Breast epithelium (tissue), 4 donors: ENCODE measurements at regions not wholly inside any gene's neighbourhood (a gene's known extent, or its start where the extent isn't known, plus 50 kb on each side); places are given as distances from the start of the nearest gene placed in this dataset.
"Not testable (repeated sequence)": the region's sequence is repeated elsewhere in the genome, so short reads cannot be mapped to it uniquely, and the experiment has no call there.

Experiments used
- DNase-seq, 2 donors: peaks; one replicate each; pipeline ENCODE4 v3.0.0-alpha.2; 2019; ENCODE audit warnings: low spot score in 2 of 2
- H3K27ac ChIP-seq, 2 donors: fragments of 200-600 bp; sonication (generic) in 1 of 2; one replicate each; pipeline ENCODE4 v1.5.1; 2016 to 2019; ENCODE audit warnings: mild to moderate bottlenecking in 1 of 2
- H3K27me3 ChIP-seq, 2 donors: fragments of 200-600 bp; sonication (generic) in 1 of 2; one replicate each; pipeline versions ENCODE4 v1.5.1 to v1.6.0; 2017 to 2019; ENCODE audit warnings: control low read depth in 1 of 2, mild to moderate bottlenecking in 1 of 2
- H3K36me3 ChIP-seq: fragments of 200-600 bp; one replicate; pipeline ENCODE4 v1.5.1; 2019
- H3K4me1 ChIP-seq, 2 donors: fragments of 200-600 bp; sonication (generic); one replicate each; pipeline ENCODE4 v1.5.1; 2016 to 2019; ENCODE audit warnings: control low read depth in 1 of 2
- H3K4me3 ChIP-seq, 3 donors: fragments of 200-600 bp; sonication (generic); 1 replicate in 2 of 3; 2 replicates in 1 of 3; pipeline ENCODE4 v1.5.1; 2016 to 2019; ENCODE audit warnings: mild to moderate bottlenecking in 3 of 3, moderate library complexity in 2 of 3
- H3K9me3 ChIP-seq, 2 donors: fragments of 200-600 bp; sonication (generic) in 1 of 2; one replicate each; pipeline ENCODE4 v1.5.1; 2016 to 2019; ENCODE audit warnings: control low read depth in 1 of 2
- POLR2A ChIP-seq: fragments of 450-650 bp; IDR thresholded peaks from one replicate; pipeline ENCODE4 v1.6.1; 2016; ENCODE audit warnings: antibody characterized with exemption, mild to moderate bottlenecking, moderate library complexity
- POLR2AphosphoS5 ChIP-seq, 3 donors: sonication (generic); formaldehyde crosslinking; IDR thresholded peaks; one replicate each; pipeline ENCODE4 v1.6.1; 2017; ENCODE audit warnings: antibody characterized with exemption in 3 of 3
- intact Hi-C: fragments of 100-400 bp; cut with DNase I; formaldehyde crosslinking; loops from one replicate; pipeline ENCODE4 v1.15.1; 2023; ENCODE audit warnings: low total_unique reads
- TF ChIP-seq, protein P1 (sequence below), 3 donors: fragments of 450-650 bp; IDR thresholded peaks; one replicate each; pipeline ENCODE4 v1.5.1; 2016 to 2017; ENCODE audit warnings: antibody characterized with exemption in 3 of 3, mild to moderate bottlenecking in 3 of 3, moderate library complexity in 3 of 3

- Histone ChIP-seq H3K4me3 (no peak overlapping the region), H3K36me3 (no peaks in the 10 kb centered on the region), H3K4me1 (no peaks in the 10 kb centered on the region), H3K9me3 (no peaks in the 10 kb centered on the region), H3K27ac (no peak overlapping the region), H3K27me3 (no peaks in the 10 kb centered on the region)
- intact Hi-C loops: no loop called here
- TF ChIP-seq, protein P1, sequence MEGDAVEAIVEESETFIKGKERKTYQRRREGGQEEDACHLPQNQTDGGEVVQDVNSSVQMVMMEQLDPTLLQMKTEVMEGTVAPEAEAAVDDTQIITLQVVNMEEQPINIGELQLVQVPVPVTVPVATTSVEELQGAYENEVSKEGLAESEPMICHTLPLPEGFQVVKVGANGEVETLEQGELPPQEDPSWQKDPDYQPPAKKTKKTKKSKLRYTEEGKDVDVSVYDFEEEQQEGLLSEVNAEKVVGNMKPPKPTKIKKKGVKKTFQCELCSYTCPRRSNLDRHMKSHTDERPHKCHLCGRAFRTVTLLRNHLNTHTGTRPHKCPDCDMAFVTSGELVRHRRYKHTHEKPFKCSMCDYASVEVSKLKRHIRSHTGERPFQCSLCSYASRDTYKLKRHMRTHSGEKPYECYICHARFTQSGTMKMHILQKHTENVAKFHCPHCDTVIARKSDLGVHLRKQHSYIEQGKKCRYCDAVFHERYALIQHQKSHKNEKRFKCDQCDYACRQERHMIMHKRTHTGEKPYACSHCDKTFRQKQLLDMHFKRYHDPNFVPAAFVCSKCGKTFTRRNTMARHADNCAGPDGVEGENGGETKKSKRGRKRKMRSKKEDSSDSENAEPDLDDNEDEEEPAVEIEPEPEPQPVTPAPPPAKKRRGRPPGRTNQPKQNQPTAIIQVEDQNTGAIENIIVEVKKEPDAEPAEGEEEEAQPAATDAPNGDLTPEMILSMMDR (IDR thresholded peaks at IDR 0.05): no peak
- no peak for TF ChIP-seq POLR2A
- no peak for TF ChIP-seq POLR2AphosphoS5 (IDR thresholded peaks at IDR 0.05)
- DNase-seq: no peak
Observed at GRCh38 chr1:196034080-196034706, 574.0 kb downstream of the KCNT2 start.

DNA sequence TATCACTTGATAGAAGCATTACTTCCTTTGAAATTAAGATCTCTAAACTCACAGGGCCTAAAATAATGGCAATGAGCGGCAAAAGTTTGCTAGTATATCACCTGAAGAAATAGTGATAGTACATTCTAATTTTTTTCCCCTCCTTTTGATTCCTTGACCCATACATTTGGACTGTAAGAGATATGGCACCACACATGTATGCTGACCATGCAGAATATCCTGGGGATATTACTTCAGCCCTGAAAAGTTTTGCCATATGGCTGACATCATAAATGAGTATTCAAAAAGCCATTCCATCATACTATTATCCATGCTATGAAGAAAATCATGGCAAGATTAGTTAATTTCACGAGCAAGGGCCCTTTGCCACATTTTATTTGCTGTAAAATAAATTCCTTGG lies 576.9 kb downstream of the KCNT2 start:
- H3K4me1 ChIP-seq, H3K27me3 ChIP-seq, intact Hi-C loops, H3K36me3 ChIP-seq, H3K9me3 ChIP-seq, DNase-seq, H3K27ac ChIP-seq, H3K4me3 ChIP-seq: not testable (repeated sequence)

- Histone ChIP-seq H3K27ac (no peak overlapping the region), H3K4me3 (no peak overlapping the region), H3K9me3 (no peaks in the 10 kb centered on the region), H3K36me3 (no peaks in the 10 kb centered on the region), H3K27me3 (no peaks in the 10 kb centered on the region), H3K4me1 (no peaks in the 10 kb centered on the region)
- intact Hi-C loops: no loop called here
- TF ChIP-seq POLR2AphosphoS5 (IDR thresholded peaks at IDR 0.05) (no peak), POLR2A (no peak)
- TF ChIP-seq, protein P1 (IDR thresholded peaks at IDR 0.05): no peak
- DNase-seq: no peak
Observed at GRCh38 chr1:196030455-196030854, 577.8 kb downstream of the KCNT2 start.

- no peak for DNase-seq
- intact Hi-C loops: no loop called here
- Histone ChIP-seq H3K27ac (no peak overlapping the region), H3K4me3 (no peak overlapping the region), H3K4me1 (no peaks in the 10 kb centered on the region), H3K36me3 (no peaks in the 10 kb centered on the region), H3K27me3 (no peaks in the 10 kb centered on the region), H3K9me3 (no peaks in the 10 kb centered on the region)
- TF ChIP-seq, protein P1 (IDR thresholded peaks at IDR 0.05): no peak
- no peak for TF ChIP-seq POLR2A
- TF ChIP-seq POLR2AphosphoS5 (IDR thresholded peaks at IDR 0.05): no peak
Observed at GRCh38 chr1:196029410-196029809, 578.8 kb downstream of the KCNT2 start.

GRCh38 chr1:196027127-196027526 lies 581.1 kb downstream of the KCNT2 start:
- Histone ChIP-seq H3K27me3 (no peaks in the 10 kb centered on the region), H3K9me3 (no peaks in the 10 kb centered on the region), H3K4me3 (no peak overlapping the region), H3K27ac (no peak overlapping the region), H3K4me1 (no peaks in the 10 kb centered on the region), H3K36me3 (no peaks in the 10 kb centered on the region)
- intact Hi-C loops: no loop called here
- no peak for DNase-seq
- TF ChIP-seq POLR2AphosphoS5 (IDR thresholded peaks at IDR 0.05): no peak
- no peak for TF ChIP-seq POLR2A
- TF ChIP-seq, protein P1 (IDR thresholded peaks at IDR 0.05): no peak

GRCh38 chr1:196021174-196021573 lies 587.1 kb downstream of the KCNT2 start:
- H3K27me3 ChIP-seq, H3K9me3 ChIP-seq, intact Hi-C loops, DNase-seq, H3K4me1 ChIP-seq, H3K36me3 ChIP-seq, H3K27ac ChIP-seq, H3K4me3 ChIP-seq: not testable (repeated sequence)
